NCI-H510A treated with DMSO at 0.1 percent for 48 hours (cell line): ENCODE measurements at regions not wholly inside any gene's neighbourhood (a gene's known extent, or its start where the extent isn't known, plus 50 kb on each side); places are given as distances from the start of the nearest gene placed in this dataset.
"Not testable (repeated sequence)": the region's sequence is repeated elsewhere in the genome, so short reads cannot be mapped to it uniquely, and the experiment has no call there.

ENCODE experiments used
- DNase-seq: peaks from one replicate; lab custom pipeline; 2025; lab: John Stamatoyannopoulos, UW

- DNase-seq = no peak
Observed at GRCh38 chr9:74333384-74334032, 163.6 kb upstream of the RORB start.

GRCh38 chr9:74334271-74334670, 162.9 kb upstream of the RORB start:
- DNase-seq = no peak

GRCh38 chr9:74336161-74336560, 161.0 kb upstream of the RORB start:
- no peak for DNase-seq

- no peak for DNase-seq
Observed at GRCh38 chr9:74348777-74349176, 148.4 kb upstream of the RORB start.

GRCh38 chr9:74355107-74355506, 142.0 kb upstream of the RORB start:
- DNase-seq = no peak

GRCh38 chr9:74357577-74357976, 139.6 kb upstream of the RORB start:
- no peak for DNase-seq

GRCh38 chr9:74358959-74359358, 138.2 kb upstream of the RORB start:
- DNase-seq = no peak

GRCh38 chr9:74361508-74361907, 135.6 kb upstream of the RORB start:
- no peak for DNase-seq

GRCh38 chr9:74362423-74362822, 134.7 kb upstream of the RORB start:
- DNase-seq = no peak

- no peak for DNase-seq
Observed at GRCh38 chr9:74366111-74366510, 131.0 kb upstream of the RORB start.

- DNase-seq = no peak
Observed at GRCh38 chr9:74369844-74370243, 127.3 kb upstream of the RORB start.

- DNase-seq = no peak
Observed at GRCh38 chr9:74373348-74373747, 123.8 kb upstream of the RORB start.

- DNase-seq = peak; percentile 10
Observed at GRCh38 chr9:74379718-74380117, 117.4 kb upstream of the RORB start.

- DNase-seq = no peak
Observed at GRCh38 chr9:74391816-74392215, 105.3 kb upstream of the RORB start.

- DNase-seq = no peak
Observed at GRCh38 chr9:74403581-74403980, 93.6 kb upstream of the RORB start.

GRCh38 chr9:74404620-74405019, 92.5 kb upstream of the RORB start:
- no peak for DNase-seq

- no peak for DNase-seq
Observed at GRCh38 chr9:74407166-74407565, 90.0 kb upstream of the RORB start.

- no peak for DNase-seq
Observed at GRCh38 chr9:74412236-74412979, 84.7 kb upstream of the RORB start.

- DNase-seq = no peak
Observed at GRCh38 chr9:74413876-74414275, 83.3 kb upstream of the RORB start.

- no peak for DNase-seq
Observed at GRCh38 chr9:74414325-74414724, 82.8 kb upstream of the RORB start.

- no peak for DNase-seq
Observed at GRCh38 chr9:74415995-74416394, 81.1 kb upstream of the RORB start.

- DNase-seq = not testable (repeated sequence)
Observed at GRCh38 chr9:74424488-74424887, 72.6 kb upstream of the RORB start.

- no peak for DNase-seq
Observed at GRCh38 chr9:74431467-74431866, 65.7 kb upstream of the RORB start.
